ENCODE measurements at regions not wholly inside any gene's neighbourhood (a gene's known extent, or its start where the extent isn't known, plus 50 kb on each side); places are given as distances from the start of the nearest gene placed in this dataset.

DNA sequence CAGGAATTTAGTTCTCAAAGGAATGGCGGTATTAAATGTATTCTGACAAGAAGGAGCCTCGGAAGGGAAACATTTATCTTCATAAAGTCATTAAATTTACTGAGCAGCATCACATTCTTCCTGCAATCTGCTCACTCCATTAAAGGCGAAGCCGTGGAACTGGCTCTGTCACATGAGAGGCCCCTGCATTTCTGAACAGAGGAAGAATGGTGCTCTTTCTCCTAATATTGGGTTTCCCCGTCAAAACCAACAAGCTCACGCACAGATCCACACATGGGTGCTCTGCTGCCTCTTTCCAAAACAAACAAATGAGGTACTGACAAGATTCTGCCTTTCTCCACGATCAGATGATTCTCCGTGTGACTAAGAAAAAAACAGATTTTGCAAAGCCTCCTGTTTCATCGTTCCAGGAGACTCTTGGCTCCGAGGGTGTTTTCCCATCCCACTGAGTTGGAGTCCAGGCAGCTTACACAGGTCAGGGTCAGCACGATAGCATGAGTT is 191.2 kb downstream of the IDS start:
- H4K20me1 ChIP-seq (ENCODE audit: insufficient read depth), result no peaks in the 10 kb centered on the region
- peaks cover 23% of the 10 kb centered on the region for H3K27me3 ChIP-seq (ENCODE audit: insufficient read depth, low read depth)
- intact Hi-C loops (cut with micrococcal nuclease; ENCODE audit: unreplicated experiment), result no loop called here
- no peaks in the 10 kb centered on the region for H3K9me3 ChIP-seq (ENCODE audit: insufficient read depth, low read depth)
- no peak overlapping the region for H2AFZ ChIP-seq
- no peaks in the 10 kb centered on the region for H3K79me2 ChIP-seq (ENCODE audit: low read depth)
- no peak overlapping the region for H3K4me2 ChIP-seq
- POLR2A ChIA-PET (ENCODE audit: unreplicated experiment), result no interaction called here
- no TSS peak for BruUV-seq (replicated peaks)
- H3K9me2 ChIP-seq (ENCODE audit: insufficient read depth), result no peaks in the 10 kb centered on the region
- no peak overlapping the region for H3K4me3 ChIP-seq
- no peak for TF ChIP-seq CTCF (conservative IDR thresholded peaks at IDR 0.05)
- no peak for TF ChIP-seq EZH2 (IDR thresholded peaks at IDR 0.05; ENCODE audit: low read depth)
- DNase-seq, result no peak
- no peaks in the 10 kb centered on the region for H3K4me1 ChIP-seq (replicated peaks; ENCODE audit: insufficient read depth)
- no peak overlapping the region for H3K27ac ChIP-seq
- H3K36me3 ChIP-seq (ENCODE audit: low read depth), result no peaks in the 10 kb centered on the region
- CTCF ChIA-PET, result no interaction called here
- no peaks in the 10 kb centered on the region for H3F3A ChIP-seq (ENCODE audit: insufficient read depth, low read depth)

DNA sequence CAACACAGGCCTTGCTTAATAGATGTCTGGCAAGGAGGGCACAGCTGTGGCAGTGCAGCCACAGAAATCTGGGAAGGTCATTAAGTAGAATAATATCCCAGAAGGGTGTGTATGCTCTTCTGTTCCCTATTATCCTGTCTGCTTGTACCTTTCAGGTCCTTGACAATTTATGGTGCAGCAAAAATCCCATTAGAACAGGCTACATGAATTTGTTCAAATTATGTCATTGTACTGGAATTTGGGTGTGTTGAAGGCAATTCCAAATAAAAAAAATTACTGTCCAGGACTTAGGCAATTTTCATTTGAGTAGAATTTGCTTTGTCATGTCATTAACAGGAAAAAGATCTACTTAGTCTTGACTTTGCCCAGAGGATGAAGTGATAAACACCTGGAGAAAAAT is 192.1 kb downstream of the IDS start:
- no peaks in the 10 kb centered on the region for H3F3A ChIP-seq (ENCODE audit: insufficient read depth, low read depth)
- no peaks in the 10 kb centered on the region for H3K4me1 ChIP-seq (replicated peaks; ENCODE audit: insufficient read depth)
- H4K20me1 ChIP-seq (ENCODE audit: insufficient read depth), result no peaks in the 10 kb centered on the region
- H3K79me2 ChIP-seq (ENCODE audit: low read depth), result no peaks in the 10 kb centered on the region
- H3K27ac ChIP-seq, result no peak overlapping the region
- POLR2A ChIA-PET (ENCODE audit: unreplicated experiment), result no interaction called here
- TF ChIP-seq EZH2 (IDR thresholded peaks at IDR 0.05; ENCODE audit: low read depth) (no peak), CTCF (conservative IDR thresholded peaks at IDR 0.05) (no peak)
- no TSS peak for BruUV-seq (replicated peaks)
- no peaks in the 10 kb centered on the region for H3K36me3 ChIP-seq (ENCODE audit: low read depth)
- no peaks in the 10 kb centered on the region for H3K9me2 ChIP-seq (ENCODE audit: insufficient read depth)
- H3K4me2 ChIP-seq, result no peak overlapping the region
- H3K4me3 ChIP-seq, result no peak overlapping the region
- CTCF ChIA-PET, result no interaction called here
- no peak for DNase-seq
- intact Hi-C loops (cut with micrococcal nuclease; ENCODE audit: unreplicated experiment), result no loop called here
- no peak overlapping the region for H2AFZ ChIP-seq
- no peaks in the 10 kb centered on the region for H3K9me3 ChIP-seq (ENCODE audit: insufficient read depth, low read depth)
- peaks cover 23% of the 10 kb centered on the region for H3K27me3 ChIP-seq (ENCODE audit: insufficient read depth, low read depth)

DNA sequence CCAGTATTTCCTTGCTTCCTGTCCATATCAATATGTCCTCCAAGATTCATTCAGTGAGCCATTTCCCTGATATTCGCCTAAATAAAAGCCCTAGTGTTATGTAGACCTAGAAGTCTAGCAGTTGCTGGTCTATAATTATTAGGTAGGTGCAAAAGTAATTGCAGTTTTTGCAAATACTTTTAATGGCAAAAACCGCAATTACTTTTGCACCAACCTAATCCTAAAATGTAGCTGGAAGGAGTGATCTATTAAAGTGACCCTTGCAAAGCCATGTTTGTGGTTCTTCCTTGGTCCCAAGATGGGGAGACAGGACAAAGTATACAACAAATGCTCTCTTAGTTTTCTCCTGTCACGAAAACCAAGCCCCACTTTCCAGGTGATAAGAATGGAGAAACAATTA is 193.0 kb downstream of the IDS start:
- POLR2A ChIA-PET (ENCODE audit: unreplicated experiment), result no interaction called here
- no peak for DNase-seq
- H3K27me3 ChIP-seq (ENCODE audit: insufficient read depth, low read depth), result peaks cover 20% of the 10 kb centered on the region
- H3K4me2 ChIP-seq, result no peak overlapping the region
- H3K27ac ChIP-seq, result no peak overlapping the region
- no peaks in the 10 kb centered on the region for H3K9me2 ChIP-seq (ENCODE audit: insufficient read depth)
- no peak overlapping the region for H3K4me3 ChIP-seq
- no TSS peak for BruUV-seq (replicated peaks)
- no peaks in the 10 kb centered on the region for H3F3A ChIP-seq (ENCODE audit: insufficient read depth, low read depth)
- no peaks in the 10 kb centered on the region for H3K79me2 ChIP-seq (ENCODE audit: low read depth)
- intact Hi-C loops (cut with micrococcal nuclease; ENCODE audit: unreplicated experiment), result no loop called here
- no peaks in the 10 kb centered on the region for H3K36me3 ChIP-seq (ENCODE audit: low read depth)
- CTCF ChIA-PET, result no interaction called here
- no peaks in the 10 kb centered on the region for H3K9me3 ChIP-seq (ENCODE audit: insufficient read depth, low read depth)
- TF ChIP-seq CTCF (conservative IDR thresholded peaks at IDR 0.05) (no peak), EZH2 (IDR thresholded peaks at IDR 0.05; ENCODE audit: low read depth) (no peak)
- H2AFZ ChIP-seq, result no peak overlapping the region
- H4K20me1 ChIP-seq (ENCODE audit: insufficient read depth), result no peaks in the 10 kb centered on the region
- no peaks in the 10 kb centered on the region for H3K4me1 ChIP-seq (replicated peaks; ENCODE audit: insufficient read depth)

All from PC-9 (cell line).